Esophagus muscularis mucosa (tissue), 4 donors: ENCODE measurements at regions not wholly inside any gene's neighbourhood (a gene's known extent, or its start where the extent isn't known, plus 50 kb on each side); places are given as distances from the start of the nearest gene placed in this dataset.

ENCODE experiments used
- DNase-seq: peaks from one replicate; pipeline ENCODE4 v3.0.0-alpha.2; 2017; ENCODE audit errors: extremely low spot score
- H3K27ac ChIP-seq, 4 donors: fragments of 200-600 bp; sonication (generic); replicated peaks in 1 of 4; 1 replicate in 3 of 4; 2 replicates in 1 of 4; pipeline ENCODE4 v1.5.1; 2016 to 2019; ENCODE audit warnings: mild to moderate bottlenecking in 1 of 4
- H3K27me3 ChIP-seq, 4 donors: fragments of 200-600 bp; sonication (generic); one replicate each; pipeline versions ENCODE4 v1.5.1 to v1.6.0; 2016 to 2019
- H3K36me3 ChIP-seq, 4 donors: fragments of 200-600 bp; sonication (generic); one replicate each; pipeline ENCODE4 v1.5.1; 2016 to 2019
- H3K4me1 ChIP-seq, 4 donors: fragments of 200-600 bp; sonication (generic); one replicate each; pipeline ENCODE4 v1.5.1; 2016 to 2019
- H3K4me3 ChIP-seq, 4 donors: fragments of 200-600 bp; sonication (generic); 1 replicate in 2 of 4; 2 replicates in 2 of 4; pipeline ENCODE4 v1.5.1; 2016 to 2019; ENCODE audit warnings: mild to moderate bottlenecking in 4 of 4, moderate library complexity in 1 of 4
- H3K9me3 ChIP-seq, 4 donors: fragments of 200-600 bp; sonication (generic); 1 replicate in 3 of 4; 2 replicates in 1 of 4; pipeline ENCODE4 v1.5.1; 2016 to 2019
- EP300 ChIP-seq: sonication (generic); formaldehyde crosslinking; IDR thresholded peaks from one replicate; pipeline ENCODE4 v1.6.1; 2017; ENCODE audit warnings: antibody characterized with exemption
- POLR2A ChIP-seq: fragments of 450-650 bp; IDR thresholded peaks from one replicate; pipeline ENCODE4 v1.6.1; 2017; ENCODE audit warnings: antibody characterized with exemption, moderate library complexity, mild to moderate bottlenecking, low read depth
- POLR2AphosphoS5 ChIP-seq, 2 donors: sonication (generic); formaldehyde crosslinking; IDR thresholded peaks; one replicate each; pipeline ENCODE4 v1.6.1; 2017; ENCODE audit warnings: antibody characterized with exemption in 2 of 2
- WGBS: methylation state at CpG from one replicate; pipeline ENCODE4 v1.1.5; 2018; 5-methylcytosine and 5-hydroxymethylcytosine counted together
- intact Hi-C: fragments of 100-400 bp; cut with DNase I; formaldehyde crosslinking; loops from one replicate; pipeline ENCODE4 v1.15.1; 2023
- TF ChIP-seq, protein P1 (sequence below), 3 experiments: fragments of 200-600 bp in 2 of 3; fragments of 450-650 bp in 1 of 3; sonication (generic) in 2 of 3; IDR thresholded peaks; one replicate each; pipeline ENCODE4 v1.5.1; 2017 to 2019; ENCODE audit warnings: antibody characterized with exemption in 3 of 3, mild to moderate bottlenecking in 2 of 3, moderate library complexity in 1 of 3

DNA sequence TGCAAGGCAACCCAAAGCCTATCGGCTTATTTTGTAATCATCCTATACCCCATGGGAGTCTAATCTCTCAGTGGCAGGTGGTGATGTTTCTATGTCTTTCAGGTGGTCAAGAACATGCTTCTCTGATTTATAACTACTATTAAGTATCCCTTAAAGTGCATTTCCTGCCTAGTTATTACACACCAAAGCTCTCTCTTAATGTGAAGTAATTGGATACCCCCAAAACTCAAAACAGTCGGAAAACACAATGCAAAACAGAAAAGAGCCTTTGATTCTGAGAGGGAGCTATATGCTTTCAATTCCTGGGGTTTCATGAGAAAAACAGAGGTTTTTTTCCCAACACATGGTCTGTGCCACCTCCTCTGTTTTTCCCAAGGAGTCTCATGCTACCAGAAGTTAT is 416.4 kb downstream of the CSNK1G3 start:
- Histone ChIP-seq H3K36me3 (no peaks in the 10 kb centered on the region), H3K27ac (no peak overlapping the region), H3K4me1 (no peaks in the 10 kb centered on the region), H3K27me3 (no peaks in the 10 kb centered on the region), H3K9me3 (no peaks in the 10 kb centered on the region), H3K4me3 (no peak overlapping the region)
- no peak for TF ChIP-seq POLR2AphosphoS5 (IDR thresholded peaks at IDR 0.05)
- TF ChIP-seq EP300, result no peak
- TF ChIP-seq, protein P1, sequence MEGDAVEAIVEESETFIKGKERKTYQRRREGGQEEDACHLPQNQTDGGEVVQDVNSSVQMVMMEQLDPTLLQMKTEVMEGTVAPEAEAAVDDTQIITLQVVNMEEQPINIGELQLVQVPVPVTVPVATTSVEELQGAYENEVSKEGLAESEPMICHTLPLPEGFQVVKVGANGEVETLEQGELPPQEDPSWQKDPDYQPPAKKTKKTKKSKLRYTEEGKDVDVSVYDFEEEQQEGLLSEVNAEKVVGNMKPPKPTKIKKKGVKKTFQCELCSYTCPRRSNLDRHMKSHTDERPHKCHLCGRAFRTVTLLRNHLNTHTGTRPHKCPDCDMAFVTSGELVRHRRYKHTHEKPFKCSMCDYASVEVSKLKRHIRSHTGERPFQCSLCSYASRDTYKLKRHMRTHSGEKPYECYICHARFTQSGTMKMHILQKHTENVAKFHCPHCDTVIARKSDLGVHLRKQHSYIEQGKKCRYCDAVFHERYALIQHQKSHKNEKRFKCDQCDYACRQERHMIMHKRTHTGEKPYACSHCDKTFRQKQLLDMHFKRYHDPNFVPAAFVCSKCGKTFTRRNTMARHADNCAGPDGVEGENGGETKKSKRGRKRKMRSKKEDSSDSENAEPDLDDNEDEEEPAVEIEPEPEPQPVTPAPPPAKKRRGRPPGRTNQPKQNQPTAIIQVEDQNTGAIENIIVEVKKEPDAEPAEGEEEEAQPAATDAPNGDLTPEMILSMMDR (IDR thresholded peaks at IDR 0.05), result no peak
- TF ChIP-seq POLR2A, result no peak
- DNase-seq, result no peak
- WGBS, result 95% methylated on average over 2 of the region's 2 CpGs
- intact Hi-C loops, result no loop called here

DNA sequence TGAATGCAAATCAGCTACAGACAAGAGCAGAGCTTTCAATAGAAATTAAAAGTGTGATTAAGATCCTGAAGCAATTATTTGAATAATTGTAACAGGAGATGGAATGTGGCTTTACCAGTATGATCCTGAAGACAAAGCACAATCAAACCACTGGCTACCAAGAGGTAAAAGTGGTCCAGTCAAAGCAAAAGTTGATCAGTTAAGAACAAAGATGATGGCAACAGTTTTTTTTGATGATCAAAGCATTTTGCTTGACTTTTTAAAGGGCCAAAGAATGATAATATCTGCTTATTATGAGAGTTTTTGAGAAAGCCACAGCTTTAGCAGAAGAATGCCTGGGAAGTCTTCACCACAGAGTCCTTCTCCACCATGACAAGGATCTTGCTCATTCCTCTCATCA is 409.2 kb downstream of the CSNK1G3 start:
- Histone ChIP-seq H3K27me3 (no peaks in the 10 kb centered on the region), H3K4me1 (peaks cover 0 to 12% (median 10%) of the 10 kb centered on the region in 4 donors), H3K36me3 (no peaks in the 10 kb centered on the region), H3K4me3 (no peak overlapping the region), H3K9me3 (no peaks in the 10 kb centered on the region), H3K27ac (no peak overlapping the region)
- DNase-seq, result no peak
- TF ChIP-seq POLR2AphosphoS5 (IDR thresholded peaks at IDR 0.05), result no peak
- TF ChIP-seq EP300, result no peak
- no peak for TF ChIP-seq POLR2A
- TF ChIP-seq, protein P1 (IDR thresholded peaks at IDR 0.05), result no peak
- intact Hi-C loops, result no loop called here

DNA sequence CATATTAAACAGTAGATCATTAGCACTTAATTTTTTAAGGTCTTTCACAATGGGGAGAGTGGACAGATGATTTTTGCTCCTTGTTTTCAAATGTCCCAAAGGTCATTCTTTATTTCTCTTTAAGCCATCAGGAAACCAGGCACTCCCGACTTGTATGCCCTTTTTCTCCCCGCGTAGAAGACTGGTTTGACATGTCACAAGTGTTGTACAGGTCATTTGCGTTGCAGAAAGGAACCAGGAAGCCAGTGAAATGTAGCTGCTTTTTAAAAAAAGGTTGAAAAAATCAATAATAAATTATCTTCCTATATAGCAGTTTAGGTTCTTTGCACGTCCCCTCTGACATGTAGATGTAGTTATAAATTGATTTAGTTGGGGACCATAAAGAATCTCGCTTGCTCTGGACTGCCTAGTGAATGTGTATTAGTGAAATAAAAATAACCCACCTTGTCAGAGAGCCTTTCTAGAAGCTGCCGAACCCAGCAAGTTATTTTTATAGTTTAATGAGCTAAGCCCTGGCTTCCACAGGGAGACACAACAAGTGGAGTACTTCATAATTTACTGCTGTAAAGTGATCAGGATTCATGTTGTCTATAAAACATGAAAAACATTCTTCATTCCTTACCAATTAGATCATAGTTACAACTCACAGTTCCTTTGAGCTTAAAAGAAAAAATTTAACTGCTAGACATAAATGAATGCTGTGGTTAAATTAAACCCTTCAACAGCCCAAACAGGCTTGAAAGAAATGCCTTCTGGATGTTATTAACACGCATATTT is 404.6 kb downstream of the CSNK1G3 start:
- intact Hi-C loops, result no loop called here
- WGBS, result 25% methylated on average over 8 of the region's 8 CpGs
- no peak for TF ChIP-seq EP300
- TF ChIP-seq POLR2A, result no peak
- no peak for TF ChIP-seq POLR2AphosphoS5 (IDR thresholded peaks at IDR 0.05)
- TF ChIP-seq, protein P1 (IDR thresholded peaks at IDR 0.05), result no peak
- peaks cover 0 to 5% (median 0%) of the 10 kb centered on the region in 4 donors for H3K9me3 ChIP-seq
- peak overlapping the region; percentile 19 to 51 (median 33) for H3K27ac ChIP-seq
- no peaks in the 10 kb centered on the region for H3K27me3 ChIP-seq
- H3K4me3 ChIP-seq, result peak overlapping the region in 1 of 4 donors; percentile 9
- H3K4me1 ChIP-seq, result peaks cover 0 to 15% (median 13%) of the 10 kb centered on the region in 4 donors
- no peaks in the 10 kb centered on the region for H3K36me3 ChIP-seq
- no peak for DNase-seq

DNA sequence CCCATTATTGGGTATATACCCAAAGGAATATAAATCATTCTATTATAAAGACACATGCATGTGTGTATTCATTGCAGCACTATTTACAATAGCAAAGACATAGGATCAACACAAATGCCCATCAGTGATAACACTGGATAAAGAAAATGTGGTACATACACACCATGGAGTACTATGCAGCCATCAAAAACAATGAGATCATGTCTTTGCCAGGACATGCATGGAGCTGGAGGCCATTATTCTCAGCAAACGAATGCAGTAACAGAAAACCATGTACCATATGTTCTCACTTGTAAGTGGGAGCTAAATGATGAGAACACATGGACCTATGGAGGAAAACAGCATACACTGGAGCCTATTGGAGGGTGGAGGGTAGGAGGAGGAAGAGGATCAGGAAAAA is 402.4 kb downstream of the CSNK1G3 start:
- Histone ChIP-seq H3K27me3 (no peaks in the 10 kb centered on the region), H3K27ac (no peak overlapping the region), H3K4me3 (no peak overlapping the region), H3K9me3 (peaks cover 0 to 5% (median 0%) of the 10 kb centered on the region in 4 donors), H3K36me3 (no peaks in the 10 kb centered on the region), H3K4me1 (peaks cover 0 to 15% (median 13%) of the 10 kb centered on the region in 4 donors)
- intact Hi-C loops, result no loop called here
- DNase-seq, result no peak
- TF ChIP-seq POLR2AphosphoS5 (IDR thresholded peaks at IDR 0.05) (no peak), POLR2A (no peak), EP300 (no peak)
- TF ChIP-seq, protein P1 (IDR thresholded peaks at IDR 0.05), result no peak
- WGBS, result 93% methylated on average over 1 of the region's 1 CpG
